IPS-15b (cell line): ENCODE measurements at regions not wholly inside any gene's neighbourhood (a gene's known extent, or its start where the extent isn't known, plus 50 kb on each side); places are given as distances from the start of the nearest gene placed in this dataset.
"Not testable (repeated sequence)": the region's sequence is repeated elsewhere in the genome, so short reads cannot be mapped to it uniquely, and the experiment has no call there.

ENCODE experiments used
- H3K27me3 ChIP-seq: one replicate; pipeline ENCODE4 v1.6.1; 2013; ENCODE audit warnings: low read length; ENCODE audit not compliant: control insufficient read depth, insufficient read depth
- H3K36me3 ChIP-seq: one replicate; pipeline ENCODE4 v1.6.1; 2013; ENCODE audit warnings: low read length; ENCODE audit not compliant: control insufficient read depth, insufficient read depth
- H3K4me1 ChIP-seq: one replicate; pipeline ENCODE4 v1.6.1; 2013; ENCODE audit warnings: mild to moderate bottlenecking, low read length; ENCODE audit not compliant: control insufficient read depth, insufficient read depth
- H3K4me3 ChIP-seq: one replicate; pipeline ENCODE4 v1.5.1; 2013; ENCODE audit warnings: low read depth, low read length
- H3K9ac ChIP-seq: one replicate; pipeline ENCODE4 v1.6.1; 2013; ENCODE audit warnings: low read depth, mild to moderate bottlenecking, low read length
- H3K9me3 ChIP-seq: one replicate; pipeline ENCODE4 v1.6.1; 2013; ENCODE audit warnings: mild to moderate bottlenecking, low read length; ENCODE audit not compliant: control insufficient read depth, insufficient read depth

DNA sequence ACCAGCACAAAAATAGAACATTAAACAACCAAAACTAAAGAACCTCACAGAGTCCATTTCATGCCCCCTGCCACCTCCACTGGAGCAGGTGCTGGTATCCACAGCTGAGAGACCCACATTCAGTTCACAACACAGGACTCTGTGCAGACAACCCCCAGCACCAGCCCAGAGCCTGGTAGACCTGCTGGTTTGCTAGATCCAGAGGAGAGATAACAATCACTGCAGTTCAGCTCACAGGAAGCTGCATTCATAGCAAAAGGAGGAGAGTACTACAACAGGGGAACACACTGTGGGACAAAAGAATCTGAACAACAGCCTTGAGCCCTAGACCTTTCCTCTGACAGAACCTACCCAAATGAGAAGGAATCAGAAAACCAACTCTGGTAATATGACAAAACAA lies 326.7 kb downstream of the METTL4 start:
- Histone ChIP-seq H3K27me3 (no peaks in the 10 kb centered on the region), H3K4me1 (peaks cover 2% of the 10 kb centered on the region), H3K4me3 (no peak overlapping the region), H3K9me3 (no peaks in the 10 kb centered on the region), H3K9ac (no peak overlapping the region), H3K36me3 (no peaks in the 10 kb centered on the region)

DNA sequence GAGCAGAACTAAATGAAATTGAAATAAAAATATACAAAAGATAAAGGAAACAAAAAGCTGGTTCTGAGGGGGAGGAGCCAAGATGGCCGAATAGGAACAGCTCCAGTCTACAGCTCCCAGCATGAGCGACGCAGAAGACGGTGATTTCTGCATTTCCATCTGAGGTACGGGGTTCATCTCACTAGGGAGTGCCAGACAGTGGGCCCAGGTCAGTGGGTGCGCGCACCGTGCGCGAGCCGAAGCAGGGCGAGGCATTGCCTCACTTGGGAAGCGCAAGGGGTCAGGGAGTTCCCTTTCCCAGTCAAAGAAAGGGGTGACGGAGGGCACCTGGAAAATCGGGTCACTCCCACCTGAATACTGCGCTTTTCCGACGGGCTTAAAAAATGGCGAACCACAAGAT lies 324.2 kb downstream of the METTL4 start:
- not testable (repeated sequence) for H3K4me1 ChIP-seq

GRCh38 chr18:2254977-2255376 lies 316.3 kb downstream of the METTL4 start:
- Histone ChIP-seq H3K36me3 (no peaks in the 10 kb centered on the region), H3K4me1 (no peaks in the 10 kb centered on the region), H3K9ac (no peak overlapping the region), H3K4me3 (no peak overlapping the region), H3K9me3 (no peaks in the 10 kb centered on the region), H3K27me3 (no peaks in the 10 kb centered on the region)

More for the DNA sequence above, 324.2 kb downstream of the METTL4 start:
- not testable (repeated sequence) for H3K4me3 ChIP-seq, H3K9ac ChIP-seq, H3K27me3 ChIP-seq, H3K9me3 ChIP-seq, H3K36me3 ChIP-seq

GRCh38 chr18:2256577-2256976 lies 314.7 kb downstream of the METTL4 start:
- H3K36me3 ChIP-seq = no peaks in the 10 kb centered on the region
- no peaks in the 10 kb centered on the region for H3K4me1 ChIP-seq
- no peak overlapping the region for H3K4me3 ChIP-seq
- H3K27me3 ChIP-seq = no peaks in the 10 kb centered on the region
- no peaks in the 10 kb centered on the region for H3K9me3 ChIP-seq
- H3K9ac ChIP-seq = no peak overlapping the region

- H3K27me3 ChIP-seq = no peaks in the 10 kb centered on the region
- no peaks in the 10 kb centered on the region for H3K4me1 ChIP-seq
- no peaks in the 10 kb centered on the region for H3K9me3 ChIP-seq
- no peaks in the 10 kb centered on the region for H3K36me3 ChIP-seq
- no peak overlapping the region for H3K4me3 ChIP-seq
- no peak overlapping the region for H3K9ac ChIP-seq
Observed at GRCh38 chr18:2258954-2259353, 312.4 kb downstream of the METTL4 start.

- no peaks in the 10 kb centered on the region for H3K27me3 ChIP-seq
- H3K9ac ChIP-seq = no peak overlapping the region
- no peak overlapping the region for H3K4me3 ChIP-seq
- H3K4me1 ChIP-seq = no peaks in the 10 kb centered on the region
- no peaks in the 10 kb centered on the region for H3K9me3 ChIP-seq
- H3K36me3 ChIP-seq = no peaks in the 10 kb centered on the region
Observed at GRCh38 chr18:2263303-2263890, 307.9 kb downstream of the METTL4 start.

- H3K36me3 ChIP-seq = no peaks in the 10 kb centered on the region
- no peaks in the 10 kb centered on the region for H3K9me3 ChIP-seq
- no peaks in the 10 kb centered on the region for H3K27me3 ChIP-seq
- no peak overlapping the region for H3K9ac ChIP-seq
- H3K4me3 ChIP-seq = no peak overlapping the region
- no peaks in the 10 kb centered on the region for H3K4me1 ChIP-seq
Observed at GRCh38 chr18:2274613-2275012, 296.7 kb downstream of the METTL4 start.

DNA sequence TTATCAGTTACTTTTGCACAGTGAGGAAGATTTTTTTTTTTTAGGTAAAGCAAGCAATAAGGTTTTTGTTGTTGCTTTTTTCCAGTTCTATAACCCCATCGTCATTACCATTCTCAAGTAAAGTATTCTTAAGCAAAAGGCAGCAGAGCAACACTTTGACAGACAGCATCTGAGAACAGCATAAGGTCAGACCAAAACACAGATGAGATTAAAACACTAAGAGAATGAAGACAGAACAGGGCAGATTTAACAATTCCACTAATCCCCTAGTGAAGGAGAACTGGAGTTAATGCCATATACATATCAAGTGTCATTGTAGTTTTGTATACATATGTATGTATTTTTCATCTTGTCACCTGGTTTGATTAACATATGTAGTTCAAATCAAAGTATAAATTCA lies 290.2 kb downstream of the METTL4 start:
- Histone ChIP-seq H3K36me3 (no peaks in the 10 kb centered on the region), H3K4me3 (no peak overlapping the region), H3K4me1 (no peaks in the 10 kb centered on the region), H3K9ac (no peak overlapping the region), H3K9me3 (no peaks in the 10 kb centered on the region), H3K27me3 (no peaks in the 10 kb centered on the region)

DNA sequence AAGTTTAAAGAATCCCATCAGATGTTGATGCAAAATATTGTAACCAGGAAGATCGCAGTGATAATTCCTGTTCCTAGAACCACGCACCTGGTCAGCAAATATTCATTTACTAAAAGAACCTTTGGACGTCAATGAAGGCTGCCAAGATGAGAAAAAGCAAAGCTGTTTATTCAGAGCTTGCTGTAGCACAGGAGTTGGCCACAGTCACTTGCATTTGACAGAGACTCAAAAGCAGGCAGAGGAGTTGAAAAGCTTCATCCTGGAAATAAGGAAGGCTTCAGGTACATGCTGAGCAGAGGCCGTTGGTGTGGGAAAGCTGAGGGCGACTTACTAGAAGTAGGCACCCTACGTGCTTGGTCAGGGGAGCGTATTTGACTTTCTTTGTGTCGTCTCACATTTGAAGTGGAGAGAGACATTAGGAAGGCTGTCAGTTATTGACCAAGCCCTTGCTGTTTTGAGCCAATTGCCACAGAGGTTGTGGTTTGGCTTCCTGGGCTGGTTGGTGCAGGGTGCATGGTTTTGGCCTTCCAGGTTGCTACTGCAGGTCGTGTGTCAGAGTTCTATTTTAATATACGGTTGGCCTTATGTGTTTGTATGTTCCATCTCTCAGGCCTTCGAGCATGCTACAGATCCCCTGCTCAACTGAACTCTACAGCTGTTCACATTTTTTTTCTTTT lies 289.6 kb downstream of the METTL4 start:
- Histone ChIP-seq H3K36me3 (no peaks in the 10 kb centered on the region), H3K9ac (no peak overlapping the region), H3K4me3 (no peak overlapping the region), H3K4me1 (no peaks in the 10 kb centered on the region), H3K27me3 (no peaks in the 10 kb centered on the region), H3K9me3 (no peaks in the 10 kb centered on the region)

GRCh38 chr18:2293109-2293839 lies 278.0 kb downstream of the METTL4 start:
- Histone ChIP-seq H3K9ac (no peak overlapping the region), H3K9me3 (no peaks in the 10 kb centered on the region), H3K27me3 (no peaks in the 10 kb centered on the region), H3K36me3 (no peaks in the 10 kb centered on the region), H3K4me3 (no peak overlapping the region), H3K4me1 (no peaks in the 10 kb centered on the region)

GRCh38 chr18:2301316-2301715 lies 270.0 kb downstream of the METTL4 start:
- Histone ChIP-seq H3K4me1 (no peaks in the 10 kb centered on the region), H3K4me3 (no peak overlapping the region), H3K9me3 (no peaks in the 10 kb centered on the region), H3K9ac (no peak overlapping the region), H3K36me3 (no peaks in the 10 kb centered on the region), H3K27me3 (no peaks in the 10 kb centered on the region)

DNA sequence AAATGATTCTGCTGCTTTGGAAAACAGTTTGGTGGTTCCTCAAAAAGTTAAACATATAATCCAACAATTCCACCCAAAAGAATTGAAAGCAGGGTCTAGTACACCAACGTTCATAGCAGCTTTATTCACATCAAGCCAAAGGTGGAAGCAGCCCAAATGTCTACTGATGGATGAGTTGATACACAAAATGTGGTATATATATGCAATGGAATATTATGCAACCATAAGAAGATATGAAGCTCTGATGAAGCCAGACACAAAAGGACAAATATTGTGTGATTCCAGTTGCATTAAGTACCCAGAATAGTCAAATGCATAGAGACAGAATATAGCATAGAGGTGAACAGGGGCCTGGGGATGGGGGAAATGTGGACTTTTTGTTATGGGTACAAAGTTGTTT lies 269.3 kb downstream of the METTL4 start:
- Histone ChIP-seq H3K9me3 (no peaks in the 10 kb centered on the region), H3K27me3 (no peaks in the 10 kb centered on the region), H3K4me3 (no peak overlapping the region), H3K4me1 (no peaks in the 10 kb centered on the region), H3K36me3 (no peaks in the 10 kb centered on the region), H3K9ac (no peak overlapping the region)
